ENCODE measurements at regions not wholly inside any gene's neighbourhood (a gene's known extent, or its start where the extent isn't known, plus 50 kb on each side); places are given as distances from the start of the nearest gene placed in this dataset.

- DNase-seq = no peak
Observed at GRCh38 chr2:150817422-150817821, 330.0 kb upstream of the RND3 start.

- DNase-seq = no peak
Observed at GRCh38 chr2:150812664-150813367, 325.3 kb upstream of the RND3 start.

GRCh38 chr2:150812066-150812465, 324.6 kb upstream of the RND3 start:
- no peak for DNase-seq

- DNase-seq = no peak
Observed at GRCh38 chr2:150811259-150811855, 323.9 kb upstream of the RND3 start.

- peak; percentile 90 for DNase-seq
Observed at GRCh38 chr2:150809103-150809502, 321.6 kb upstream of the RND3 start.

GRCh38 chr2:150806336-150806735, 318.9 kb upstream of the RND3 start:
- DNase-seq = no peak

GRCh38 chr2:150803689-150804398, 316.4 kb upstream of the RND3 start:
- DNase-seq = no peak

- DNase-seq = no peak
Observed at GRCh38 chr2:150802635-150803034, 315.2 kb upstream of the RND3 start.

GRCh38 chr2:150796236-150796635, 308.8 kb upstream of the RND3 start:
- DNase-seq = peak; percentile 91

GRCh38 chr2:150792780-150793300, 305.4 kb upstream of the RND3 start:
- DNase-seq = no peak

GRCh38 chr2:150791567-150791966, 304.1 kb upstream of the RND3 start:
- DNase-seq = no peak

- DNase-seq = no peak
Observed at GRCh38 chr2:150789376-150789905, 302.0 kb upstream of the RND3 start.

GRCh38 chr2:150788426-150789140, 301.1 kb upstream of the RND3 start:
- peak; percentile 12 for DNase-seq

- no peak for DNase-seq
Observed at GRCh38 chr2:150787353-150788093, 300.1 kb upstream of the RND3 start.

- DNase-seq = no peak
Observed at GRCh38 chr2:150784389-150784788, 296.9 kb upstream of the RND3 start.

- no peak for DNase-seq
Observed at GRCh38 chr2:150783896-150784295, 296.4 kb upstream of the RND3 start.

GRCh38 chr2:150783015-150783414, 295.5 kb upstream of the RND3 start:
- DNase-seq = no peak

GRCh38 chr2:150782613-150783012, 295.1 kb upstream of the RND3 start:
- DNase-seq = no peak

- no peak for DNase-seq
Observed at GRCh38 chr2:150781142-150781541, 293.7 kb upstream of the RND3 start.

- DNase-seq = no peak
Observed at GRCh38 chr2:150778828-150779227, 291.4 kb upstream of the RND3 start.

- no peak for DNase-seq
Observed at GRCh38 chr2:150769421-150769820, 282.0 kb upstream of the RND3 start.

All from NCI-H2171 treated with DMSO at 0.1 percent for 48 hours (cell line).